IMR-90 (cell line): ENCODE measurements at regions not wholly inside any gene's neighbourhood (a gene's known extent, or its start where the extent isn't known, plus 50 kb on each side); places are given as distances from the start of the nearest gene placed in this dataset.
A peak's percentile ranks its signal among the peaks of the same experiment; 100 is the strongest.

Experiments
- ATAC-seq: fragments of 200-7000 bp; cut with Tn5 transposase; 2 replicates; pipeline ENCODE4 v1.9.1; 2020; ENCODE audit warnings: low read depth, mild to moderate bottlenecking, moderate library complexity
- BruUV-seq: library from RNA; stranded (reverse); fragments of 400-500 nt; replicated peaks from 2 replicates; lab custom pipeline; 2021; lab: Mats Ljungman, UMichigan
- CTCF ChIA-PET: fragments of 300-600 bp; formaldehyde crosslinking; extraction: SDS; loops from one replicate; lab custom pipeline; 2021; ENCODE audit warnings: antibody characterized with exemption; lab: Yijun Ruan, JAX
- POLR2A ChIA-PET: fragments of 300-600 bp; sonication (Branson Sonifier 250); formaldehyde crosslinking; loops from one replicate; lab custom pipeline; 2022; ENCODE audit warnings: antibody characterized with exemption; ENCODE audit not compliant: unreplicated experiment; lab: Charles Lee
- DNase-seq: peaks from one replicate; pipeline ENCODE4 v3.0.0; 2013
- H2AFZ ChIP-seq: replicated peaks from 2 replicates; pipeline ENCODE3; 2013; ENCODE audit warnings: low read length, mild to moderate bottlenecking; ENCODE audit not compliant: poor library complexity
- H2AK5ac ChIP-seq: 2 replicates; pipeline ENCODE4 v1.6.1; 2013; ENCODE audit warnings: low read depth, low read length, inconsistent platforms
- H2AK9ac ChIP-seq: replicated peaks from 2 replicates; pipeline ENCODE3; 2013; ENCODE audit warnings: mild to moderate bottlenecking, low read depth, low read length, moderate library complexity; ENCODE audit not compliant: poor library complexity
- H2BK120ac ChIP-seq: 2 replicates; pipeline ENCODE4 v1.6.1; 2013; ENCODE audit warnings: low read depth, low read length, inconsistent platforms
- H2BK15ac ChIP-seq: 3 replicates; pipeline ENCODE4 v1.6.1; 2013; ENCODE audit warnings: low read depth, low read length, inconsistent platforms
- H2BK20ac ChIP-seq: 2 replicates; pipeline ENCODE4 v1.6.1; 2013; ENCODE audit warnings: low read depth, mild to moderate bottlenecking, inconsistent platforms, low read length, moderate library complexity
- H2BK5ac ChIP-seq: 2 replicates; pipeline ENCODE4 v1.6.1; 2013; ENCODE audit warnings: mild to moderate bottlenecking, low read depth, low read length, inconsistent platforms; ENCODE audit not compliant: poor library complexity, severe bottlenecking
- H3K14ac ChIP-seq: replicated peaks from 2 replicates; pipeline ENCODE4 v1.6.1; 2013; ENCODE audit warnings: low read depth, low read length, inconsistent platforms
- H3K18ac ChIP-seq: 2 replicates; pipeline ENCODE4 v1.6.1; 2013; ENCODE audit warnings: low read depth, low read length, control low read depth
- H3K23ac ChIP-seq: 2 replicates; pipeline ENCODE4 v1.6.1; 2013; ENCODE audit warnings: low read depth, low read length, inconsistent platforms
- H3K27ac ChIP-seq: 2 replicates; pipeline ENCODE4 v1.5.1; 2013; ENCODE audit warnings: mild to moderate bottlenecking, control low read depth, low read length; ENCODE audit not compliant: insufficient read depth
- H3K27me3 ChIP-seq: 2 replicates; pipeline ENCODE4 v1.6.1; 2013; ENCODE audit warnings: low read length; ENCODE audit not compliant: control insufficient read depth, insufficient read depth
- H3K36me3 ChIP-seq: 2 replicates; pipeline ENCODE4 v1.6.1; 2013; ENCODE audit warnings: low read length, mixed read lengths; ENCODE audit not compliant: control insufficient read depth, insufficient read depth
- H3K4ac ChIP-seq: 2 replicates; pipeline ENCODE4 v1.6.1; 2013; ENCODE audit warnings: low read depth, low read length, inconsistent platforms
- H3K4me1 ChIP-seq: 2 replicates; pipeline ENCODE4 v1.6.1; 2013; ENCODE audit warnings: low read length, mixed read lengths; ENCODE audit not compliant: control insufficient read depth, insufficient read depth
- H3K4me2 ChIP-seq: 2 replicates; pipeline ENCODE4 v1.6.1; 2013; ENCODE audit warnings: low read depth, mild to moderate bottlenecking, control low read depth, low read length, moderate library complexity
- H3K4me3 ChIP-seq: 2 replicates; pipeline ENCODE4 v1.5.1; 2013; ENCODE audit warnings: low read depth, mild to moderate bottlenecking, control low read depth, low read length, moderate library complexity; ENCODE audit not compliant: insufficient read depth
- H3K56ac ChIP-seq: 2 replicates; pipeline ENCODE4 v1.6.1; 2013; ENCODE audit warnings: low read length, inconsistent platforms; ENCODE audit not compliant: insufficient read depth; ENCODE audit errors: extremely low read depth
- H3K79me1 ChIP-seq, 2 experiments: 2 replicates each; pipeline ENCODE4 v1.6.1; 2013; ENCODE audit warnings: low read length in 2 of 2, inconsistent platforms in 1 of 2, low read depth in 1 of 2
- H3K9ac ChIP-seq: 2 replicates; pipeline ENCODE4 v1.6.1; 2013; ENCODE audit warnings: low read depth, low read length, control low read depth
- H3K9me1 ChIP-seq: 2 replicates; pipeline ENCODE4 v1.6.1; 2013; ENCODE audit warnings: low read length, inconsistent platforms; ENCODE audit not compliant: insufficient read depth
- H3K9me3 ChIP-seq: 2 replicates; pipeline ENCODE4 v1.6.1; 2013; ENCODE audit warnings: low read length; ENCODE audit not compliant: control insufficient read depth, insufficient read depth
- H4K20me1 ChIP-seq: 2 replicates; pipeline ENCODE4 v1.6.1; 2013; ENCODE audit warnings: low read length, inconsistent platforms; ENCODE audit not compliant: insufficient read depth
- H4K5ac ChIP-seq: 2 replicates; pipeline ENCODE4 v1.6.1; 2013; ENCODE audit warnings: mild to moderate bottlenecking, low read depth, low read length, control low read depth
- H4K8ac ChIP-seq, 2 experiments: 2 replicates each; pipeline ENCODE4 v1.6.1; 2013; ENCODE audit warnings: low read depth in 2 of 2, low read length in 2 of 2, control low read depth in 1 of 2, inconsistent platforms in 1 of 2
- H4K91ac ChIP-seq: 2 replicates; pipeline ENCODE4 v1.6.1; 2013; ENCODE audit warnings: low read depth, low read length, inconsistent platforms; ENCODE audit not compliant: insufficient read depth
- CEBPB ChIP-seq: IDR thresholded peaks from 2 replicates; pipeline ENCODE4 v1.6.1; 2012; ENCODE audit warnings: low read depth, low read length, improper control_type of control experiment
- CHD1 ChIP-seq: IDR thresholded peaks from 2 replicates; pipeline ENCODE4 v1.6.1; 2012; ENCODE audit warnings: low read depth, low read length, improper control_type of control experiment
- ELK1 ChIP-seq: fragments of 150-350 bp; IDR thresholded peaks from 2 replicates; pipeline ENCODE4 v1.6.1; 2016; ENCODE audit warnings: low read depth, mild to moderate bottlenecking, low read length, moderate library complexity, borderline replicate concordance
- MAFK ChIP-seq: IDR thresholded peaks from 2 replicates; pipeline ENCODE4 v1.6.1; 2012; ENCODE audit warnings: low read depth, low read length, improper control_type of control experiment
- MAZ ChIP-seq: IDR thresholded peaks from 2 replicates; pipeline ENCODE4 v1.6.1; 2012; ENCODE audit warnings: low read depth, mild to moderate bottlenecking, low read length, improper control_type of control experiment, moderate library complexity, borderline replicate concordance
- NFE2L2 ChIP-seq: fragments of 150-350 bp; IDR thresholded peaks from 2 replicates; pipeline ENCODE4 v1.6.1; 2016; ENCODE audit warnings: low read depth, mild to moderate bottlenecking, low read length
- RCOR1 ChIP-seq: IDR thresholded peaks from 2 replicates; pipeline ENCODE4 v1.6.1; 2012; ENCODE audit warnings: mild to moderate bottlenecking, low read length, improper control_type of control experiment; ENCODE audit not compliant: insufficient replicate concordance
- WGBS, 2 experiments: methylation state at CpG; one replicate each; pipeline versions ENCODE4 v1.1.5 to v1.1.7; 2013; ENCODE audit warnings: missing lambda C conversion rate in 2 of 2; ENCODE audit not compliant: insufficient read length in 1 of 2; ENCODE audit errors: extremely low coverage in 2 of 2; 5-methylcytosine and 5-hydroxymethylcytosine counted together
- dilution Hi-C: fragments of 300-500 bp; cut with HindIII; formaldehyde crosslinking; loops from one replicate; pipeline ENCODE4 v1.14.3; 2018; ENCODE audit warnings: low sequenced_read_pairs; ENCODE audit not compliant: unreplicated experiment
- in situ Hi-C: fragments of 300-500 bp; cut with MboI; formaldehyde crosslinking; loops from 3 replicates; pipeline ENCODE4 v1.14.3; 2019; ENCODE audit warnings: low sequenced_read_pairs, inconsistent platforms, mixed read lengths
- intact Hi-C: fragments of 100-400 bp; cut with micrococcal nuclease; formaldehyde crosslinking; loops from 2 replicates; pipeline ENCODE4 v1.10.0; 2022

DNA sequence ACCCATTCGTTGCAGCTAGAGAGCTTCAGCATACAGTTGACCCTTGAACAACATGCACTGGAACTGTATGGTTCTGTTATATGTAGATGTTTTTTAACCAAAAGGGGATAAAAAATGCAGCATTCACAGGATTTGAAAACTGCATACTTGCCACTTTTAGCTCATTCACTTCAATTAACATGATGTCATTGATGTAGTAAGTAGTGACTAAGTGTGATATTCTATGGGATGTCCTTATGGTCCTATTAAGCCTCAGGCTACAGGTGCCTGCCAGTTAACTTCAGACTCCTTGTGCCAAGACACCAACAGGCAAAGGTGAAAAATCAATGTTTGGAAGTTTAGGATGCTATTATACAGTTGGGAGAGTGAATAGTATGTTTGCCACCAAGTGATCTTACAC lies 553.6 kb upstream of the NECTIN3 start:
- H4K5ac ChIP-seq, result no peak overlapping the region
- CTCF ChIA-PET, result interaction anchor here (0.7 kb wide), 1 partner anchor 489 kb away, joined by 3 read pairs; no protein-coding TSS in a partner anchor
- H4K8ac ChIP-seq, result no peak overlapping the region
- H2BK5ac ChIP-seq, result no peak overlapping the region
- dilution Hi-C loops (no loop called here), in situ Hi-C loops (no loop called here), intact Hi-C loops (no loop called here)
- peak overlapping the region; percentile 35; the same call in 1 of the 2 replicates for H3K4ac ChIP-seq
- H3K27me3 ChIP-seq, result no peaks in the 10 kb centered on the region
- no peak for DNase-seq
- no peak overlapping the region for H3K56ac ChIP-seq
- H4K91ac ChIP-seq, result no peak overlapping the region; the same call in 1 of the 2 replicates
- peak overlapping the region; percentile 65 for H2BK120ac ChIP-seq
- H3K4me1 ChIP-seq, result peaks cover 2% of the 10 kb centered on the region; the same call in 1 of the 2 replicates
- H2AK5ac ChIP-seq, result peak overlapping the region; percentile 43; the same call in 1 of the 2 replicates
- no peaks in the 10 kb centered on the region for H4K20me1 ChIP-seq
- ATAC-seq, result no peak
- no peak overlapping the region for H3K27ac ChIP-seq
- peak overlapping the region; percentile 70; the same call in 1 of the 2 replicates for H2BK20ac ChIP-seq
- TF ChIP-seq NFE2L2 (no peak), MAFK (no peak), CEBPB (no peak), RCOR1 (no peak), MAZ (no peak), CHD1 (no peak), ELK1 (no peak)
- no peak overlapping the region for H3K4me3 ChIP-seq
- H2AK9ac ChIP-seq, result no peak overlapping the region
- no peak overlapping the region for H3K9ac ChIP-seq
- H3K36me3 ChIP-seq, result no peaks in the 10 kb centered on the region
- H3K14ac ChIP-seq, result peak overlapping the region; percentile 58; the same call in 1 of the 2 replicates
- peaks cover 0 to 4% of the 10 kb centered on the region in 2 experiments; a peak in 1 of 4 replicates for H3K79me1 ChIP-seq
- H3K23ac ChIP-seq, result no peak overlapping the region
- peaks cover 3% of the 10 kb centered on the region for H3K9me1 ChIP-seq
- 0 out of 3 replicates have a peak overlapping the region, but pooled peaks have one; percentile 44 for H2BK15ac ChIP-seq
- peaks cover 3% of the 10 kb centered on the region for H3K9me3 ChIP-seq
- H2AFZ ChIP-seq, result no peak overlapping the region
- no peak overlapping the region for H3K18ac ChIP-seq
- BruUV-seq, result no TSS peak
- no peak overlapping the region for H3K4me2 ChIP-seq
- POLR2A ChIA-PET, result no interaction called here
- WGBS, 2 experiments, result no CpG with 5 or more reads among the region's 1 CpG
